ENCODE measurements at regions not wholly inside any gene's neighbourhood (a gene's known extent, or its start where the extent isn't known, plus 50 kb on each side); places are given as distances from the start of the nearest gene placed in this dataset.

DNA sequence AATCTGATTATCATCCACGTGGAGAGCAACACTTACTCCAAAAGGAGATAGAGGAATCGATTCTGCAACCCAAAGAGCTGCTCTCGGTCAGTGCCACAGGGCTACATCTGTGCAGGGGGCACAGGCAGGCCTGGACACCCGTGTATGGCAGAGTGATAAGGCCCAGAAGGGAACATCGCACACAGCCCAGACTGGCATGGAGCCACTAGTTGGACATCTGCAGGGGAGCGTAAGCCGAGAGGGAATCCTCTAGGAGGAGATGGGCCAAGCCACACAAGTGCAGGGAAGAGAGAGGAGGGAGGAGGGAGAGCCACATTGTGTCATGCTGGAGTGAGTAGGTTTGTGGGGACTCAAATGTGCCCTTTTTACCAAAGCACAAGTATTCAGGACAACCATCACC is 50.4 kb upstream of the ENTPD6 start:
- ATAC-seq: no peak
- Histone ChIP-seq H3K27ac (ENCODE audit: low read depth, low read length) (no peak overlapping the region), H3K27me3 (ENCODE audit: control insufficient read depth in 2 of 2, insufficient read depth in 2 of 2, low read length in 2 of 2) (no peaks in the 10 kb centered on the region), H3K4me3 (ENCODE audit: low read length) (no peak overlapping the region), H3K9me3 (ENCODE audit: control insufficient read depth in 2 of 3, low read length in 3 of 3) (no peaks in the 10 kb centered on the region), H3K4me1 (ENCODE audit: control insufficient read depth in 2 of 2, insufficient read depth in 2 of 2, low read length in 2 of 2) (peaks cover 0 to 12% of the 10 kb centered on the region in 2 donors), H3K36me3 (ENCODE audit: control insufficient read depth in 2 of 3, insufficient read depth in 3 of 3, low read length in 3 of 3) (no peaks in the 10 kb centered on the region)
- H3K4me3 Mint-ChIP-seq: no peak overlapping the region
- intact Hi-C loops (cut with micrococcal nuclease): no loop called here
- no peaks in the 10 kb centered on the region for H3K36me3 Mint-ChIP-seq
- no peak for DNase-seq
- peaks cover 5 to 7% (median 6%) of the 10 kb centered on the region in 7 donors for H3K4me1 Mint-ChIP-seq
- ChIA-PET CTCF (no interaction called here), POLR2A (no interaction called here)
- H3K9me3 Mint-ChIP-seq: peaks cover 0 to 2% (median 0%) of the 10 kb centered on the region in 11 donors
- H3K27ac Mint-ChIP-seq: peak overlapping the region in 1 of 9 donors; percentile 13
- peaks cover 0 to 33% (median 9%) of the 10 kb centered on the region in 5 donors for H3K27me3 Mint-ChIP-seq

All from naive thymus-derived CD4-positive, alpha-beta T cell (primary cell).